H1 (cell line): ENCODE measurements at regions not wholly inside any gene's neighbourhood (a gene's known extent, or its start where the extent isn't known, plus 50 kb on each side); places are given as distances from the start of the nearest gene placed in this dataset.

Experiments used
- CTCF ChIA-PET: fragments of 300-600 bp; sonication (Branson Sonifier 250); formaldehyde crosslinking; loops from one replicate; lab custom pipeline; 2021; ENCODE audit not compliant: partially characterized antibody; lab: Charles Lee
- POLR2A ChIA-PET: fragments of 300-600 bp; sonication (Branson Sonifier 250); formaldehyde crosslinking; loops from one replicate; lab custom pipeline; 2021; ENCODE audit warnings: inconsistent platforms; ENCODE audit not compliant: partially characterized antibody; lab: Charles Lee
- DNase-seq, 2 experiments: peaks; one replicate each; pipeline versions ENCODE4 v3.0.0 to v3.0.0-alpha.2; 2010 to 2022; ENCODE audit warnings: low spot score in 2 of 2, low read depth in 1 of 2, mixed read lengths in 1 of 2
- FAIRE-seq: peaks from 2 replicates; lab custom pipeline; 2011; peaks lifted over from hg19 to GRCh38; lab: Jason Lieb, UNC
- H2AFZ ChIP-seq: 2 replicates; pipeline ENCODE4 v1.8.1; 2012; ENCODE audit warnings: low read length, inconsistent platforms
- H2AK5ac ChIP-seq: 2 replicates; pipeline ENCODE4 v1.6.1; 2013; ENCODE audit warnings: low read depth, low read length
- H2BK120ac ChIP-seq: replicated peaks from 2 replicates; pipeline ENCODE3; 2013; ENCODE audit warnings: low read depth, low read length, inconsistent platforms
- H2BK12ac ChIP-seq: 2 replicates; pipeline ENCODE4 v1.6.1; 2013; ENCODE audit warnings: low read depth, low read length
- H2BK15ac ChIP-seq: 2 replicates; pipeline ENCODE4 v1.6.1; 2013; ENCODE audit warnings: low read length
- H2BK20ac ChIP-seq: 2 replicates; pipeline ENCODE4 v1.6.1; 2013; ENCODE audit warnings: low read length
- H2BK5ac ChIP-seq: 2 replicates; pipeline ENCODE4 v1.6.1; 2013; ENCODE audit warnings: low read depth, low read length
- H3K14ac ChIP-seq: 2 replicates; pipeline ENCODE4 v1.6.1; 2013; ENCODE audit warnings: inconsistent platforms; ENCODE audit not compliant: insufficient read length
- H3K18ac ChIP-seq: 2 replicates; pipeline ENCODE4 v1.6.1; 2013; ENCODE audit warnings: low read length; ENCODE audit errors: extremely low read depth
- H3K23ac ChIP-seq: 2 replicates; pipeline ENCODE4 v1.6.1; 2013; ENCODE audit warnings: inconsistent platforms; ENCODE audit not compliant: insufficient read length
- H3K23me2 ChIP-seq: 2 replicates; pipeline ENCODE4 v1.6.1; 2013; ENCODE audit warnings: low read depth, low read length
- H3K27ac ChIP-seq: 2 replicates; pipeline ENCODE4 v1.6.1; 2011; ENCODE audit warnings: low read depth, low read length, inconsistent platforms
- H3K27me3 ChIP-seq, 4 experiments: replicated peaks in 1 of 4; 1 replicate in 1 of 4; 2 replicates in 3 of 4; pipeline versions ENCODE4 v1.6.1 to v1.8.1; 2011 to 2013; ENCODE audit warnings: low read length in 3 of 4, mild to moderate bottlenecking in 3 of 4, inconsistent platforms in 2 of 4, mixed read lengths in 2 of 4, moderate library complexity in 1 of 4; ENCODE audit not compliant: control insufficient read depth in 3 of 4, insufficient read depth in 3 of 4; ENCODE audit errors: extremely low read depth in 1 of 4
- H3K36me3 ChIP-seq, 4 experiments: 2 replicates each; pipeline versions ENCODE4 v1.6.1 to v1.8.1; 2011 to 2013; ENCODE audit warnings: mild to moderate bottlenecking in 4 of 4, low read length in 3 of 4, moderate library complexity in 2 of 4, control low read depth in 1 of 4, inconsistent platforms in 1 of 4; ENCODE audit not compliant: insufficient read depth in 4 of 4, control insufficient read depth in 2 of 4
- H3K4ac ChIP-seq: replicated peaks from 2 replicates; pipeline ENCODE3; 2013; ENCODE audit warnings: low read length, low read depth, mixed read lengths, inconsistent platforms; ENCODE audit not compliant: insufficient read length
- H3K4me1 ChIP-seq, 4 experiments: replicated peaks in 1 of 4; 1 replicate in 1 of 4; 2 replicates in 3 of 4; pipeline versions ENCODE4 v1.6.1 to v1.8.1; 2011 to 2013; ENCODE audit warnings: low read length in 3 of 4, inconsistent platforms in 2 of 4, mixed read lengths in 1 of 4; ENCODE audit not compliant: insufficient read depth in 4 of 4, control insufficient read depth in 3 of 4
- H3K4me2 ChIP-seq, 2 experiments: 2 replicates each; pipeline versions ENCODE4 v1.6.1 to v1.8.1; 2011 to 2013; ENCODE audit warnings: low read depth in 2 of 2, low read length in 2 of 2, control low read depth in 1 of 2, inconsistent platforms in 1 of 2, mild to moderate bottlenecking in 1 of 2; ENCODE audit not compliant: insufficient read depth in 1 of 2
- H3K4me3 ChIP-seq, 4 experiments: fragments of 200-600, 300-600 bp in 1 of 4; sonication (generic), shearing (Covaris generic), sonication (Bioruptor Twin) in 1 of 4; 2 replicates each; pipeline versions ENCODE4 v1.5.1 to v1.8.1; 2011 to 2016; ENCODE audit warnings: low read length in 4 of 4, low read depth in 3 of 4, control low read depth in 2 of 4, inconsistent platforms in 2 of 4, mild to moderate bottlenecking in 2 of 4, mixed read lengths in 1 of 4, moderate library complexity in 1 of 4; ENCODE audit not compliant: insufficient read depth in 2 of 4; ENCODE audit errors: extremely low read depth in 1 of 4
- H3K56ac ChIP-seq: replicated peaks from 2 replicates; pipeline ENCODE3; 2013; ENCODE audit warnings: low read depth, mild to moderate bottlenecking, mixed read lengths, low read length, inconsistent platforms; ENCODE audit not compliant: insufficient read length
- H3K79me1 ChIP-seq: 2 replicates; pipeline ENCODE4 v1.6.1; 2013; ENCODE audit warnings: low read depth, low read length, control low read depth
- H3K79me2 ChIP-seq, 2 experiments: 2 replicates each; pipeline versions ENCODE4 v1.6.1 to v1.8.1; 2012 to 2013; ENCODE audit warnings: low read length in 2 of 2, mild to moderate bottlenecking in 2 of 2, inconsistent platforms in 1 of 2; ENCODE audit not compliant: insufficient read depth in 2 of 2, control insufficient read depth in 1 of 2
- H3K9ac ChIP-seq, 4 experiments: replicated peaks in 1 of 4; 1 replicate in 1 of 4; 2 replicates in 3 of 4; pipeline versions ENCODE4 v1.6.1 to v1.8.1; 2011 to 2013; ENCODE audit warnings: low read depth in 3 of 4, low read length in 3 of 4, control low read depth in 2 of 4, mild to moderate bottlenecking in 2 of 4, moderate library complexity in 2 of 4, inconsistent platforms in 1 of 4; ENCODE audit errors: extremely low read depth in 1 of 4
- H3K9me3 ChIP-seq, 2 experiments: 2 replicates each; pipeline versions ENCODE4 v1.6.1 to v1.8.1; 2012 to 2013; ENCODE audit warnings: mild to moderate bottlenecking in 2 of 2, moderate library complexity in 2 of 2, control low read depth in 1 of 2, inconsistent platforms in 1 of 2, low read depth in 1 of 2, low read length in 1 of 2, mixed read lengths in 1 of 2; ENCODE audit not compliant: insufficient read depth in 2 of 2
- H4K20me1 ChIP-seq, 2 experiments: replicated peaks in 1 of 2; 2 replicates each; pipeline versions ENCODE3 to v1.8.1; 2011 to 2013; ENCODE audit warnings: inconsistent platforms in 2 of 2, low read length in 2 of 2, mild to moderate bottlenecking in 1 of 2; ENCODE audit not compliant: insufficient read depth in 2 of 2, control insufficient read depth in 1 of 2
- H4K5ac ChIP-seq: 2 replicates; pipeline ENCODE4 v1.6.1; 2013; ENCODE audit warnings: low read length, low read depth, mixed read lengths, inconsistent platforms; ENCODE audit not compliant: insufficient read length
- H4K8ac ChIP-seq: 2 replicates; pipeline ENCODE4 v1.8.0; 2013; ENCODE audit warnings: mild to moderate bottlenecking, moderate library complexity, low read length, inconsistent platforms; ENCODE audit not compliant: insufficient read depth; ENCODE audit errors: extremely low read depth
- H4K91ac ChIP-seq: replicated peaks from 2 replicates; pipeline ENCODE3; 2013; ENCODE audit warnings: low read length, mixed read lengths, inconsistent platforms; ENCODE audit not compliant: insufficient read length
- BRCA1 ChIP-seq: IDR thresholded peaks from 2 replicates; pipeline ENCODE4 v1.6.1; 2012; ENCODE audit warnings: low read depth, low read length, improper control_type of control experiment
- HDAC2 ChIP-seq, 2 experiments: fragments of 300-600 bp in 1 of 2; sonication (generic) in 1 of 2; IDR thresholded peaks; 2 replicates each; pipeline ENCODE4 v1.6.1; 2011 to 2012; ENCODE audit warnings: low read depth in 2 of 2, low read length in 2 of 2, mild to moderate bottlenecking in 2 of 2, moderate library complexity in 2 of 2, borderline replicate concordance in 1 of 2, inconsistent platforms in 1 of 2
- KDM5A ChIP-seq: fragments of 200-600 bp; IDR thresholded peaks from 2 replicates; pipeline ENCODE4 v1.7.1; 2012; ENCODE audit warnings: mild to moderate bottlenecking, low read length, inconsistent platforms, mixed read lengths
- MAX ChIP-seq: IDR thresholded peaks from 2 replicates; pipeline ENCODE4 v1.6.1; 2012; ENCODE audit warnings: inconsistent platforms
- POLR2A ChIP-seq, 2 experiments: IDR thresholded peaks; 1 replicate in 1 of 2; 2 replicates in 1 of 2; pipeline ENCODE4 v1.6.1; 2011; ENCODE audit warnings: low read depth in 2 of 2, low read length in 2 of 2, mild to moderate bottlenecking in 2 of 2; ENCODE audit errors: control extremely low read depth in 1 of 2
- TAF1 ChIP-seq: IDR thresholded peaks from 2 replicates; pipeline ENCODE4 v1.6.1; 2011; ENCODE audit warnings: mild to moderate bottlenecking, low read depth, low read length
- WGBS, 2 experiments: shearing (Covaris generic) in 1 of 2; methylation state at CpG; one replicate each; pipeline versions ENCODE4 v1.1.6 to v1.1.7; 2013 to 2015; ENCODE audit warnings: low lambda C conversion rate in 2 of 2, mixed read lengths in 2 of 2, inconsistent platforms in 1 of 2, low coverage in 1 of 2, missing lambda C conversion rate in 1 of 2; ENCODE audit not compliant: insufficient replicate concordance in 2 of 2, insufficient coverage in 1 of 2, insufficient read length in 1 of 2; ENCODE audit errors: extremely low coverage in 1 of 2, missing lambda C conversion rate in 1 of 2; 5-methylcytosine and 5-hydroxymethylcytosine counted together

GRCh38 chr1:110816945-110817344 lies 56.0 kb upstream of the CD53 start:
- 79% methylated on average over 3 of the region's 3 CpGs; no CpG with 5 or more reads in 1 of the 2 experiments for WGBS, 2 experiments
- no peaks in the 10 kb centered on the region; a peak in 1 of 4 replicates for H3K9me3 ChIP-seq
- H4K91ac ChIP-seq, result no peak overlapping the region
- no peak overlapping the region for H2BK20ac ChIP-seq
- H2BK120ac ChIP-seq, result no peak overlapping the region
- FAIRE-seq (no peak), DNase-seq (no peak)
- H2BK12ac ChIP-seq, result no peak overlapping the region
- POLR2A ChIA-PET, result no interaction called here
- no peak overlapping the region for H4K8ac ChIP-seq
- 0 out of 7 replicates have a peak, but pooled peaks cover 0 to 2% (median 0%) of the 10 kb centered on the region in 4 experiments for H3K27me3 ChIP-seq
- no peak overlapping the region for H3K9ac ChIP-seq
- no peak overlapping the region for H2AK5ac ChIP-seq
- H3K14ac ChIP-seq, result no peak overlapping the region
- H3K4me3 ChIP-seq, result no peak overlapping the region
- no peak overlapping the region for H3K27ac ChIP-seq
- no peak overlapping the region for H2AFZ ChIP-seq
- no peaks in the 10 kb centered on the region for H3K79me1 ChIP-seq
- H3K4me1 ChIP-seq, result no peaks in the 10 kb centered on the region
- H2BK15ac ChIP-seq, result no peak overlapping the region
- no peaks in the 10 kb centered on the region for H3K36me3 ChIP-seq
- no peak overlapping the region for H4K5ac ChIP-seq
- CTCF ChIA-PET, result interaction anchor here (0.6 to 1.8 kb wide), 3 partner anchors 13 to 294 kb away, joined by 3 to 11 read pairs (median 7); no protein-coding TSS in a partner anchor
- H3K4ac ChIP-seq, result no peak overlapping the region
- H3K23ac ChIP-seq, result no peak overlapping the region
- no peak for TF ChIP-seq TAF1
- no peak for TF ChIP-seq BRCA1
- TF ChIP-seq MAX, result no peak
- no peak for TF ChIP-seq POLR2A (IDR thresholded peaks at IDR 0.05; ENCODE audit: control extremely low read depth in 1 of 2, low read depth in 2 of 2, low read length in 2 of 2)
- no peak for TF ChIP-seq HDAC2 (IDR thresholded peaks at IDR 0.05; ENCODE audit: borderline replicate concordance in 1 of 2, low read depth in 2 of 2, low read length in 2 of 2)
- no peak for TF ChIP-seq KDM5A
- TF ChIP-seq, all 59 proteins: peak for 0
- H2BK5ac ChIP-seq, result no peak overlapping the region
- H3K23me2 ChIP-seq, result no peaks in the 10 kb centered on the region
- no peaks in the 10 kb centered on the region for H4K20me1 ChIP-seq
- H3K4me2 ChIP-seq, result no peak overlapping the region
- no peak overlapping the region for H3K18ac ChIP-seq
- H3K56ac ChIP-seq, result no peak overlapping the region
- no peaks in the 10 kb centered on the region for H3K79me2 ChIP-seq
